ENCODE measurements at regions not wholly inside any gene's neighbourhood (a gene's known extent, or its start where the extent isn't known, plus 50 kb on each side); places are given as distances from the start of the nearest gene placed in this dataset.

GRCh38 chr10:125337510-125337909, 177.1 kb upstream of the CTBP2 start:
- no peaks in the 10 kb centered on the region for H3K27me3 ChIP-seq
- intact Hi-C loops (cut with DNase I) = loop anchor here in 2 of 10 donors (10.0 kb wide), 2 partner anchors 173 to 293 kb away; partner anchors contain the start of gene CTBP2 (in 1 of the 2)
- no peak for ATAC-seq
- WGBS, 4 donors = 71 to 88% (median 81%) methylated on average over 5 of the region's 5 CpGs
- TF ChIP-seq CTCF (IDR thresholded peaks at IDR 0.05) (no peak), POLR2A (IDR thresholded peaks at IDR 0.05) (no peak)
- peaks cover 0 to 12% (median 0%) of the 10 kb centered on the region in 12 donors for H3K4me1 ChIP-seq
- H3K36me3 ChIP-seq = no peaks in the 10 kb centered on the region
- H3K9me3 ChIP-seq = peaks cover 0 to 6% (median 0%) of the 10 kb centered on the region in 12 donors
- H3K27ac ChIP-seq = no peak overlapping the region
- no peak overlapping the region for H3K4me3 ChIP-seq
- DNase-seq = no peak

GRCh38 chr10:125334545-125334944, 174.2 kb upstream of the CTBP2 start:
- Histone ChIP-seq H3K27ac (no peak overlapping the region), H3K4me1 (peaks cover 0 to 17% (median 0%) of the 10 kb centered on the region in 12 donors), H3K36me3 (no peaks in the 10 kb centered on the region), H3K4me3 (no peak overlapping the region), H3K9me3 (no peaks in the 10 kb centered on the region), H3K27me3 (no peaks in the 10 kb centered on the region)
- 75 to 84% (median 79%) methylated on average over 2 of the region's 2 CpGs for WGBS, 4 donors
- intact Hi-C loops (cut with DNase I) = loop anchor here in 4 of 10 donors (5.0 to 10.0 kb wide), 4 partner anchors 170 to 347 kb away; partner anchors contain the start of gene CTBP2 (in 2 of the 4)
- ATAC-seq = no peak
- DNase-seq = no peak
- TF ChIP-seq POLR2A (IDR thresholded peaks at IDR 0.05) (no peak), CTCF (IDR thresholded peaks at IDR 0.05) (no peak)

GRCh38 chr10:125333769-125334168, 173.4 kb upstream of the CTBP2 start:
- Histone ChIP-seq H3K27ac (peak overlapping the region in 11 of 12 donors; percentile 38 to 81 (median 67)), H3K27me3 (no peaks in the 10 kb centered on the region), H3K36me3 (no peaks in the 10 kb centered on the region), H3K4me1 (peaks cover 0 to 17% (median 0%) of the 10 kb centered on the region in 12 donors), H3K4me3 (no peak overlapping the region), H3K9me3 (no peaks in the 10 kb centered on the region)
- 36 to 46% (median 40%) methylated on average over 1 of the region's 1 CpG for WGBS, 4 donors
- intact Hi-C loops (cut with DNase I) = loop anchor here in 4 of 10 donors (5.0 to 10.0 kb wide), 4 partner anchors 169 to 346 kb away; partner anchors contain the start of gene CTBP2 (in 2 of the 4)
- DNase-seq (peak in 1 of 5 donors; percentile 21), ATAC-seq (peak; percentile 79 to 90 (median 86))
- TF ChIP-seq POLR2A (IDR thresholded peaks at IDR 0.05) (no peak), CTCF (IDR thresholded peaks at IDR 0.05) (no peak)

GRCh38 chr10:125333209-125333591, 172.8 kb upstream of the CTBP2 start:
- no peak for TF ChIP-seq CTCF (IDR thresholded peaks at IDR 0.05)
- no peak for TF ChIP-seq POLR2A (IDR thresholded peaks at IDR 0.05)
- Histone ChIP-seq H3K27ac (peak overlapping the region in 11 of 12 donors; percentile 38 to 81 (median 67)), H3K9me3 (no peaks in the 10 kb centered on the region), H3K36me3 (no peaks in the 10 kb centered on the region), H3K4me1 (peaks cover 0 to 17% (median 0%) of the 10 kb centered on the region in 12 donors), H3K27me3 (no peaks in the 10 kb centered on the region), H3K4me3 (no peak overlapping the region)
- intact Hi-C loops (cut with DNase I) = loop anchor here in 4 of 10 donors (5.0 to 10.0 kb wide), 4 partner anchors 168 to 346 kb away; partner anchors contain the start of gene CTBP2 (in 2 of the 4)
- ATAC-seq (peak in 1 of 4 donors; percentile 19), DNase-seq (no peak)
- WGBS, 4 donors = 31 to 47% (median 40%) methylated on average over 4 of the region's 4 CpGs
